Kidney epithelial cell (primary cell): ENCODE measurements at regions not wholly inside any gene's neighbourhood (a gene's known extent, or its start where the extent isn't known, plus 50 kb on each side); places are given as distances from the start of the nearest gene placed in this dataset.
"Not testable (repeated sequence)": the region's sequence is repeated elsewhere in the genome, so short reads cannot be mapped to it uniquely, and the experiment has no call there.

ENCODE experiments used
- DNase-seq: peaks from one replicate; pipeline ENCODE4 v3.0.0-alpha.2; 2010; ENCODE audit warnings: low read depth
- H3K27me3 ChIP-seq: 2 replicates; pipeline ENCODE4 v1.6.0; 2011; ENCODE audit warnings: low read length; ENCODE audit not compliant: control insufficient read depth, insufficient read depth
- H3K36me3 ChIP-seq: 2 replicates; pipeline ENCODE4 v1.5.1; 2011; ENCODE audit warnings: low read length; ENCODE audit not compliant: control insufficient read depth, insufficient read depth
- H3K4me3 ChIP-seq: 2 replicates; pipeline ENCODE4 v1.5.1; 2011; ENCODE audit warnings: low read depth, mild to moderate bottlenecking, control low read depth, low read length
- TF ChIP-seq, protein P1 (sequence below): IDR thresholded peaks from 2 replicates; pipeline ENCODE4 v1.5.1; 2011; ENCODE audit warnings: mild to moderate bottlenecking, moderate library complexity, low read length, control low read depth, inconsistent platforms; ENCODE audit not compliant: insufficient read depth, poor library complexity, severe bottlenecking

DNA sequence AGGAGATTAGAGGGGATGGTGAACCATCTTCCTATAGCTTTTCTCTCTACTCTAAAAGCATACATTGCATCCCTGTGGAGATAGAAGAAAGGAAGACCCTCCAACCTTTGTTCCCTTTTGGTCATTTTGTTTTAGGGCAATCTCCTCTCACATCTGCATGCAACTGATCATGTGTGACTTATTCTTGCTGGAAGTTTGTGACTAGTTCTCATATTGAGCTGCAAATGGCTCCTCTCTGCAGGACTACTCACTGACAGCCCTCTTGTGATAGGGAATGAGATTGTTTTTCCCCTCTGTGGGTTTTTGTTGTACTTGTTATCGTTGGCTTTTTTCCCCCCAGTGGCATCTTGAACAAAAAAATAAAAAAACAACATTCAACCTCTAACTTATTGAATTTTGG lies 416.0 kb upstream of the CNTNAP5 start:
- no peak for DNase-seq
- Histone ChIP-seq H3K27me3 (no peaks in the 10 kb centered on the region), H3K4me3 (no peak overlapping the region), H3K36me3 (no peaks in the 10 kb centered on the region)
- TF ChIP-seq, protein P1, sequence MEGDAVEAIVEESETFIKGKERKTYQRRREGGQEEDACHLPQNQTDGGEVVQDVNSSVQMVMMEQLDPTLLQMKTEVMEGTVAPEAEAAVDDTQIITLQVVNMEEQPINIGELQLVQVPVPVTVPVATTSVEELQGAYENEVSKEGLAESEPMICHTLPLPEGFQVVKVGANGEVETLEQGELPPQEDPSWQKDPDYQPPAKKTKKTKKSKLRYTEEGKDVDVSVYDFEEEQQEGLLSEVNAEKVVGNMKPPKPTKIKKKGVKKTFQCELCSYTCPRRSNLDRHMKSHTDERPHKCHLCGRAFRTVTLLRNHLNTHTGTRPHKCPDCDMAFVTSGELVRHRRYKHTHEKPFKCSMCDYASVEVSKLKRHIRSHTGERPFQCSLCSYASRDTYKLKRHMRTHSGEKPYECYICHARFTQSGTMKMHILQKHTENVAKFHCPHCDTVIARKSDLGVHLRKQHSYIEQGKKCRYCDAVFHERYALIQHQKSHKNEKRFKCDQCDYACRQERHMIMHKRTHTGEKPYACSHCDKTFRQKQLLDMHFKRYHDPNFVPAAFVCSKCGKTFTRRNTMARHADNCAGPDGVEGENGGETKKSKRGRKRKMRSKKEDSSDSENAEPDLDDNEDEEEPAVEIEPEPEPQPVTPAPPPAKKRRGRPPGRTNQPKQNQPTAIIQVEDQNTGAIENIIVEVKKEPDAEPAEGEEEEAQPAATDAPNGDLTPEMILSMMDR, result no peak

DNA sequence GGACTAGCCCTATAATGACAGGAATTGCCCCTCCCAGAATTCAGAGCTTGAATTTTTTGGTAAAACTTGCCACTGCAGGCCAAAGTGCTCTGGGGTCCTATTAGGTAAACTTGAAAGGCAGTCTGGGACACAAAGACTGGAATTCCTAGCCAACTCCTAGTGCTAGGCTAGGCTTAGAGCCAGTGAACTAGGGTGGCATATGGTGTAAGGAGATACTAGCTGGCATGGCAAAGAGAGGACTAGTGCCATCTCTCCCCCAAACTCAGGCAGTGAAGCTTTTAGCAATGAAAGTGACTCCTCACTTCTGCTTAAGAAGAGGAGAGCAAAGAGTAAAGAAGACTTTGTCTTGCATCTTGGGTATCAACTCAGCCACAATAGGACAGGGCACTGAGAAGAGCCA lies 410.5 kb upstream of the CNTNAP5 start:
- Histone ChIP-seq H3K27me3 (no peaks in the 10 kb centered on the region), H3K4me3 (no peak overlapping the region), H3K36me3 (no peaks in the 10 kb centered on the region)
- TF ChIP-seq, protein P1, result no peak
- no peak for DNase-seq

DNA sequence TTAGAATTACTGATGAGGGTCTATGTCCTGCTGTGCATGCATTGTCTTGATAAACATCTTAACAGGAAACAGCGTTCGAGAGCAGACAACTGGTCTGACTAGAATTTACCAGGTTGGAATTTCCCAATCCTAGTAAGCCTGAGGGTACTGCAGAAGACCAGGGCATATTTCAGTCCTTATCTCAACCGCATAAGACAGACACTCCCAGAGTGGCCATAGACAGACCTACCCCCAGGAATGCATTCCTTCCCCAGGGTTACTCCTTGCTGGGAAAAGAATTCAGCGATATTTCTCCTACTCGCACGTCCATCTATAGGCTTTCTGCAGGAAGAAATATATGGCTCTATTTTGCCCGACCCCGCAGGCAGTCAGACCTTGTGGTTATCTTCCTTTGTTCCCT lies 406.4 kb upstream of the CNTNAP5 start:
- not testable (repeated sequence) for H3K4me3 ChIP-seq, H3K36me3 ChIP-seq, DNase-seq, H3K27me3 ChIP-seq

DNA sequence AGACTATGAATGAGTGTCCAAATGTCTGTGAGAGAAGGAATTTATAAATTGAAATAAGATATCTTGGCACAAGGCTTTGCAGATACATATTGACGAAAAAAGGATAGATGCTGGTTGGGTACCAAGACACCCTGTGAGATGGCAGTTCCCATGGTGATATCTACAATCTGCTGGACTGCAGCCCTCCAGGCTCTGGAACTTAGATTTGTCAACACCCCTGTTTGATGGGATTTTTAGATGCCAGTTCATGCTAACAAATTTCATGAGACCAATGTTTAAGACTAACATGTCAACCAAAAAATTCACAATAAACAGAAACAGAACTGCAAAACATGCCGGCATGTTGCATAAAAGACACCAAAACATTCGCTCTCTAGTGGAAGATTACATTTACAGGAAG lies 400.3 kb upstream of the CNTNAP5 start:
- no peak for DNase-seq
- no peaks in the 10 kb centered on the region for H3K36me3 ChIP-seq
- no peak overlapping the region for H3K4me3 ChIP-seq
- TF ChIP-seq, protein P1, result no peak
- no peaks in the 10 kb centered on the region for H3K27me3 ChIP-seq

DNA sequence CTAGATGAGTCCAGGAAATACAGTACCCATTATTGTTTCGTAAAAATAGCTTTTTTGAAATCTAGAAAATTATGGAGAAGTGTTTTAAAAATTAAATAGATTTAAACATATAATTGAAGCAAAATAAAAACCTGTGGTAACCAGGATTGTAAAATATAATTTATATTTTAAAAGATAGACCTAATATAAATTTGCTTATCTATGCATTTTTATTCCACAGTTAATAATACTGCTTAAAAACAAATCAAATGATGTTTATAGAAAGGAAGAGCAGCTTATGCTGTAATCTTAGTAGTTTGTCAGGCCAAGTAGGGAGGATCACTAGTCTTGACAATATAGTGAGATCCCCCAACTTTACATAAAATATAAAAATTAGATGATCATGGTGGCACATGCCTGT lies 388.9 kb upstream of the CNTNAP5 start:
- no peak for DNase-seq
- H3K36me3 ChIP-seq, result no peaks in the 10 kb centered on the region
- H3K4me3 ChIP-seq, result no peak overlapping the region
- TF ChIP-seq, protein P1, result no peak
- H3K27me3 ChIP-seq, result no peaks in the 10 kb centered on the region

DNA sequence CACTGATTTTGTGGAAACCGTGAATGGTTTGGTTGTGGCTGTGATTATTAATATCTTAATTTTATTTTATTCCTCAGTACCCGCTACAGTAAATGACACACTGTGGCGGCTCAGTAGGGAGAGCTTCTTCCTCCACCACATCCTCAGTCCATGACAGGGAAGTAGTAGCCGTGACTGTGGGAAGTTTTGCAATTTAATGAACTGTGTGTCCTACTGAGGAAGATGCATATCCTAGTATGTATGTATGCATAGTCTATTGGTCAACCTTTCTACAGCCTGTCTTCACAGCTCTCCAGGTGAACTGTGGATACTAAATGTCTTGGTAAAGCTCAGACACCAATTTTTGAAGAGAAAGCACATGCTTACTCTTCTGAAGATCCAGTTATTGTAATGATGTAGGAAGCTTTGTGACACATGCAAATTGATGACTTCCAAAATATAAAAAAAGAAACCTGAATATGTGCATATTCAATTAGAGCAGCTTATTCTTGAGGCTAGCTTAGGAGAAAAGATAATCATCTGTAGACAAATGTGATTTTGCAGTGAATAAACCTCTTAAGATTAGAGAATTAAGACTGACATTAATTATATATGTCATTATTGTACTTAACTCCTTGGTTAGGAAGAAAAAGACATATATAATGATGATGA lies 384.3 kb upstream of the CNTNAP5 start:
- no peak for DNase-seq
- H3K27me3 ChIP-seq, result no peaks in the 10 kb centered on the region
- no peak overlapping the region for H3K4me3 ChIP-seq
- no peaks in the 10 kb centered on the region for H3K36me3 ChIP-seq
- TF ChIP-seq, protein P1, result no peak
